ENCODE measurements at regions not wholly inside any gene's neighbourhood (a gene's known extent, or its start where the extent isn't known, plus 50 kb on each side); places are given as distances from the start of the nearest gene placed in this dataset.

DNA sequence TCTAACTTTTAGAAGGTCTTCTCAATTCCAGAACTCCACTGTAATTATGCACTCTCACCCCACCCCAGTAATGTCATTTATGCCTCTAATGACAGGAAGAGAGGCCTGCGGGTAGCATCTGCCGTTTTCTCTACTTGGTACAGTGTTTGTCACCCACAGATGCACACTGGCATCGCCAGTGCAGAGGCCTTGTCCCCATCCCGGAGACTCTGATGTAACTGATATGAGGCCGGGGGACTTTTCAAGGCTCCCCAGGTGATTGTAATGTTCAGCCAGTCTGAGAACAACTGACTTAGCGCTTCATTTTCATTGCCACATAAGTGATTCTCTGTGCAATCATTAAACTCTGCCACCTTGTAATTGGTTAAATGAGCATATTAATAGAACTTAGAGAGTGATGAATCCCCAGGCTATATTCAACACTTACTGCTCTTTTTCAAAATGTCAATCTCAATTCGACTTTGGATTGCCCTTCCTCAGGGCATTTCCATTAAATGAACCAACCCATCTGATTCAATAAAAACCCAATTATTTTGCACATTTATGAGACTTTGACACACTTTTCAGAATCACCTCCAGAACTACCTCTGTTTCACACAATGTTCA, 113.2 kb downstream of the HERPUD2 start:
- H3K4me3 ChIP-seq (ENCODE audit: low read depth, low read length), result no peak overlapping the region
- DNase-seq (ENCODE audit: low read depth), result no peak
- TF ChIP-seq, protein P1, sequence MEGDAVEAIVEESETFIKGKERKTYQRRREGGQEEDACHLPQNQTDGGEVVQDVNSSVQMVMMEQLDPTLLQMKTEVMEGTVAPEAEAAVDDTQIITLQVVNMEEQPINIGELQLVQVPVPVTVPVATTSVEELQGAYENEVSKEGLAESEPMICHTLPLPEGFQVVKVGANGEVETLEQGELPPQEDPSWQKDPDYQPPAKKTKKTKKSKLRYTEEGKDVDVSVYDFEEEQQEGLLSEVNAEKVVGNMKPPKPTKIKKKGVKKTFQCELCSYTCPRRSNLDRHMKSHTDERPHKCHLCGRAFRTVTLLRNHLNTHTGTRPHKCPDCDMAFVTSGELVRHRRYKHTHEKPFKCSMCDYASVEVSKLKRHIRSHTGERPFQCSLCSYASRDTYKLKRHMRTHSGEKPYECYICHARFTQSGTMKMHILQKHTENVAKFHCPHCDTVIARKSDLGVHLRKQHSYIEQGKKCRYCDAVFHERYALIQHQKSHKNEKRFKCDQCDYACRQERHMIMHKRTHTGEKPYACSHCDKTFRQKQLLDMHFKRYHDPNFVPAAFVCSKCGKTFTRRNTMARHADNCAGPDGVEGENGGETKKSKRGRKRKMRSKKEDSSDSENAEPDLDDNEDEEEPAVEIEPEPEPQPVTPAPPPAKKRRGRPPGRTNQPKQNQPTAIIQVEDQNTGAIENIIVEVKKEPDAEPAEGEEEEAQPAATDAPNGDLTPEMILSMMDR (IDR thresholded peaks at IDR 0.05; ENCODE audit: insufficient read depth, low read depth, low read length, missing control alignments), result no peak

DNA sequence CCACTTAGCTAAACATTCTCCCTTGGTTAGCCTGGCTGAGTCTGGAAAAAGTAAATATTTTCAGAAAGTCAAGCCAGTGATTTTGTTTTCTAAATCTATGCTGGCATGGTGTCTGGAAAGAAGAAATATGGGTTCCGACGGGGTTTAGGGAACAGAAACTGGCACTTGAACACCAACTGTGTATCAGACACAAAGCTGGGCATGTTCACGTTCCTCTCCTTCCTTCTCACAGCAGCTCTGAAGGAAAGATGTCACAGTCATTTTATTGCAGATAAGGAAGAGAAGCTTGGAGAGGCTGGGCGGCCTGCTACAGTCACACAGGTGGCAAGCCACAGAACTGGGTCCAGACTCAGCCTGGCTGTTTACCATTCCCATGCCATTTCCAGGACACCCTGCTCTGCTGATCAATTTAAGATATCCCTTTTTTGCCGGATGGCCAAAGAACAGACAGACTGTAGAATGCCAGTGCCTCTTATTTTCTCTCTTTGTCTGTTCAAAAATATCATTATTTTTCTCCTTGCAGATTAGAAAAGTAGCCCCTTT, 118.8 kb downstream of the HERPUD2 start:
- TF ChIP-seq, protein P1 (IDR thresholded peaks at IDR 0.05; ENCODE audit: insufficient read depth, low read depth, low read length, missing control alignments), result no peak

DNA sequence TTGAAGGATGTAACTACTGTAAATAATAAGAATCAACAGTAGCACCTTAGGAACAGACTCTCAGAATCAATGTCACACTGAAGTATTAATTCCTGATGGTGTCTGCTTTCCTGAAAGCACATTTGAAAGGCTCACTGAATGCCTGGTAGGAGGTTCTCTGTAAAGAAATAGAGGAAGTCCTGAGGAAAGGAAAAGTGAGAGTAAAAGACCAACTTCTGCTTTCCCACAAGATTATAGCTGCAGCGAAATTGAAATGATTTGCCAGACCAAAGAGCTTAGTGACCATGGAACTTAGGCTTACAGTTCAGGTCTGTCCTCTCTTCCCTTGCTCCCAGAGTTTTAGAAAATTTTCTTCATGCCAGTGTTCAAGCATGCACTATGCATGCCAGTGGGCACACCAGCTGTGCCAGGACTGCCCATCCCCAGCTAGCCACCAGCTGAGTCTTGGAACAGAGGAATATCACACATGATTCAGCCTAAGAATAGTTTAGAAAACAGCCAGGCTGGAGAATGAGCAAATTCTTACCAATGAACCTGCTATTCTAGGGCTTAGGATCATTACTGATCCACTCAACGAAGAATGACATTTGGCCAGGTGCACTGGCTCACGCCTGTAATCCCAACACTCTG, 123.2 kb downstream of the HERPUD2 start:
- TF ChIP-seq, protein P1 (IDR thresholded peaks at IDR 0.05; ENCODE audit: insufficient read depth, low read depth, low read length, missing control alignments), result no peak

More for the DNA sequence above, 118.8 kb downstream of the HERPUD2 start:
- DNase-seq (ENCODE audit: low read depth), result no peak
- H3K4me3 ChIP-seq (ENCODE audit: low read depth, low read length), result no peak overlapping the region

DNA sequence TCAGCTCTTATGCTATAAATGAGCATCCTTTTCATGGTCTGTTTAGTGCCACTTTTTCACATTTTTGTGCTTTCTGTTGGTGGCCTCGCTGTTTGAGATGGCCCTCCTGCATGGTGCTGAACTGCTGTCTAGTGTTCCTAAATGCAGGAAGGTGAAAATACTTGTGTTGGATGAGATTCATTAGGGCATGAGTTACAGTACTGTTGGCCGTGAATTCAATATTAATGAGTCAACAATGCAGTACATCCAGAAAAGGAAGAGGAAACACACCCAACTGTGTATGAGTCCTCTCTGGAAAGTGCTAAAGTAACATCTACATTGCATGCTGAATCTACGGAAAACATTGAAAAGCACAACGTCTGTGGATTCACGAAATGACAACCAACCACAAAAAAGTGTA, 124.0 kb downstream of the HERPUD2 start:
- TF ChIP-seq, protein P1 (IDR thresholded peaks at IDR 0.05; ENCODE audit: insufficient read depth, low read depth, low read length, missing control alignments), result no peak
- DNase-seq (ENCODE audit: low read depth), result no peak
- H3K4me3 ChIP-seq (ENCODE audit: low read depth, low read length), result no peak overlapping the region

More for the DNA sequence above, 123.2 kb downstream of the HERPUD2 start:
- no peak for DNase-seq (ENCODE audit: low read depth)
- no peak overlapping the region for H3K4me3 ChIP-seq (ENCODE audit: low read depth, low read length)

DNA sequence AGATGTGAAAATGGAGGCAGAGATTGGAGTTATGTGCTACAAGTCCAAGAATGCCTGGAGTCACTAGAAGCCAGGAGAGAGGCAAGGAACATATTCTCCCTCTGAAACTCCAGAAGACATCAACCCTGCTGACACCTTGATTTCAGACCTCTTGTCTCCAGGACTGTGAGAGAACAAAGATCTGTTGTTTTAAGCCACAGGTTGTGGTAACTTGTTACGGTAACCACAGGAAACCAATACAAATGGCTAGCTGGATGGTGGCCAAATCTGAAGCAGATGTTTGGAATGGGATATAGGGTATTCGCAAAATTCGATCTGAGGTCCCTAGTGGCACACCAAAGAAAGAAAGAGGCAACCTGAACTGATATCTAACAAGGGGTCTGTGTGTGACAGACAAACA, 129.0 kb downstream of the HERPUD2 start:
- DNase-seq (ENCODE audit: low read depth), result no peak
- H3K4me3 ChIP-seq (ENCODE audit: low read depth, low read length), result no peak overlapping the region
- TF ChIP-seq, protein P1 (IDR thresholded peaks at IDR 0.05; ENCODE audit: insufficient read depth, low read depth, low read length, missing control alignments), result no peak

DNA sequence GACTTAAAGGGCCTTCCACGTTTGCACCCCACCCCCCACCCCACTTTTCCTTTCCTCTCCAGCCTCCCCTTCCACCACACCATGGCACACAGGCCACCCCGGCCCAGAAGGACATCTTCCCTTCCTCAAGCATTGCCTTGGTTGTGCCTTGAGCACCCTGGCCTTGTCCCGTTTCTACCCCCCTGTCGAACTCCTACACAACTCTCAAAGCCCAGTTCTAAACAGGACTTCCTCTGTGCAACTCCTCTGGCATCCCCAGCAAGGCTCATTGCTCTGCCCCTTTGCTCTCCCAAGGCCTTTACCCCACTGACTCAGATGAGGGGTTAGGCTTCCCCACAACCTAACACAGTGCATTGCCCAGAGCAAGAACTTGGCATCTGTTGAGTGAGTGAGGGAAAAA, 136.1 kb downstream of the HERPUD2 start:
- no peak overlapping the region for H3K4me3 ChIP-seq (ENCODE audit: low read depth, low read length)
- TF ChIP-seq, protein P1 (IDR thresholded peaks at IDR 0.05; ENCODE audit: insufficient read depth, low read depth, low read length, missing control alignments), result no peak
- DNase-seq (ENCODE audit: low read depth), result no peak
